KBM-7 (cell line): ENCODE measurements at regions not wholly inside any gene's neighbourhood (a gene's known extent, or its start where the extent isn't known, plus 50 kb on each side); places are given as distances from the start of the nearest gene placed in this dataset.
"Not testable (repeated sequence)": the region's sequence is repeated elsewhere in the genome, so short reads cannot be mapped to it uniquely, and the experiment has no call there.

Experiments
- DNase-seq: peaks from one replicate; pipeline ENCODE4 v3.0.0-alpha.2; 2015
- in situ Hi-C: fragments of 300-500 bp; cut with MboI; formaldehyde crosslinking; loops from 2 replicates; pipeline ENCODE4 v1.14.3; 2020; ENCODE audit warnings: low sequenced_read_pairs, low pct_unique_long_range_greater_than_20kb, mixed read lengths

DNA sequence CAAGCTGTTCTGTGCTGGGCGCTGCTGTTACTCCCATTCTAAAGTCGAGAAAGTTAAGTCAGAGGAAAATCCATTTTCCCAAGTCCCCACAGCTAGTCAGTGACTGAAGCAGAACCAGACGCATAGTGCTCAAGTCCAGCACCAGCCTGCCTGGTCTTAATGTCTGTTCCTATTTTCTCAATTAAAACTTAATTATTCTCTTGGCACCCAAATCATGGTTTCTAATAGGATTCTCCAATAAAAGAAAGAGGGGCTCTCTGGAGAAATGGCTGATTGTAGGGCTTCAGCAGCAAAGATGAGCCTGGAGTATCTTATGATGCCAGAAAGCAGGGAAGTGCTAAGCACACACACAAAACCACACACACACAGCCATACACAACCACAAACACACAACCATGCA, 531.0 kb upstream of the SALL3 start:
- DNase-seq: no peak
- in situ Hi-C loops: no loop called here

DNA sequence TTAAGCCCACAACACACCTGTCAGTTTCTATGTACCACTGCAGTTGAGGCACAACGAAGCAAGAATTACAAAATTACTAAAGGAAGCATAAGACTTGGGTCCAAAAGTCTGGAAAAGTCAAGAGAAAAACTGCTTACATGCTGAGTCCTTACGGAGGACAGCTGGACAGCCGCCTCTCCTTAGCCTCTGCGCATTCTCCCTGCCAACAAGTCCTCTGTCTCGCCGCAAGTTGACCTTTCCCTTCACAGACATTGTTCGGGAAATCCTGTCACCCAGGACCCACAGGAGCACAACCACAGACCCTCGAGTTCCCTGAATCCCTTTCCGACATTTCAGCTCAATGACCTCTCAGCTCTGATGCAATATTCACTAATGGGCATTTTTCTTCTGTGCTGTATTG, 525.4 kb upstream of the SALL3 start:
- no peak for DNase-seq
- in situ Hi-C loops: no loop called here

DNA sequence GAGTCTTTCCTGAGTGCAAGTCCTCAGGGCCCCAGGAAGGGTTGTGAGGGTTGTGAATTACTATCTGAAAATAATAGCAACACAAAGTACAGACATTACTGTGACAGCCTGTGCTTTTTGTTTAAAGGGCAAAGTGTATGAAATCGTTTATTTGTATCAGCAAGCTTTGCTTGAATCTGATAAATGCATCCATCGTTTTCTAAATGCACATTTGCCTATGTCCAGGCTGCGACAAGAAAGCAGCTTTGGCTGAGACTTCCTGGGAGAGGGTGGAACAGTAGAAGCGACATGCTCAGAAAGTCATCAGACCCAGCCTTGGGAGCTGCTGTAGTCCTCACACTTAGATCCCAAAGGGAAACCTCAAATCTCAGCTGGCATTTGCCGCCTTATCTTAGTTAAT, 524.2 kb upstream of the SALL3 start:
- in situ Hi-C loops: no loop called here
- no peak for DNase-seq

DNA sequence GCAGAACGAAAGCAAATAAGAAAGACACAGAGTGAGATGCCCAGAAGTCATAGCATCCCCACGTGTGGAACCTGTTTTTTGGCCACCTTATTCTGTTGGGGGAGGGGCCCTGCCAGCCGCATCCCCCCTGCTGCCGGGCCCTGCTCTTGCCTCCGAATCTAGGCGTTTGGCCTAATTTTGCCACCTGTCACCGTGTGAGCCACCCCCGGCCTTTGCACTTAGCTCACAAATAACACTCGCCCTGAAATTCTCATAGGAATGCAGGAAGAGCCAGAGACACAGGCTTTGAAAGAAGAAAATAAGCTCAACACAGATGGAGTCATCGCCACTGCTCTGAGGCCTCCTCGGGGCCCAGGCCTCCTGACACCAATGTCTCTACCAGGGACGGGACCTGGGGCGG, 522.6 kb upstream of the SALL3 start:
- no peak for DNase-seq
- in situ Hi-C loops: no loop called here

DNA sequence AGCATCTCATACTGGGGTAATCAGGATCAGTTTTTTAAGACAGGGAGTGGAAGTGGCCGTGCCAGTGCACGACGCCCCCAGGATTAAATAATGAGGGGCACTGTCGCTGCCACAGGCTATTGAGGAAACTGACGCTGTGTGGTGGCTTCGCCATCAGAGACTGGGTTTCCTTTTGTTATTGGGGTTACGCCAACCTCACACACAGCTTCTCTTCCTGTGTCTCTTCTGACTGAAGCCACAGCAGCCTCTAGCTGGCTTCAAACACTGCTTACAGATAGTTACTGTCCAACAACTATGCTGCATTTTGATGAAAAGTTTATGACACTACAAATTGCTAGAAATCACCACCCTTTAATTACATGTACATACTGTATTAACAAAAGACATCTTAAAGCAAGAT, 521.9 kb upstream of the SALL3 start:
- in situ Hi-C loops: no loop called here
- DNase-seq: no peak

DNA sequence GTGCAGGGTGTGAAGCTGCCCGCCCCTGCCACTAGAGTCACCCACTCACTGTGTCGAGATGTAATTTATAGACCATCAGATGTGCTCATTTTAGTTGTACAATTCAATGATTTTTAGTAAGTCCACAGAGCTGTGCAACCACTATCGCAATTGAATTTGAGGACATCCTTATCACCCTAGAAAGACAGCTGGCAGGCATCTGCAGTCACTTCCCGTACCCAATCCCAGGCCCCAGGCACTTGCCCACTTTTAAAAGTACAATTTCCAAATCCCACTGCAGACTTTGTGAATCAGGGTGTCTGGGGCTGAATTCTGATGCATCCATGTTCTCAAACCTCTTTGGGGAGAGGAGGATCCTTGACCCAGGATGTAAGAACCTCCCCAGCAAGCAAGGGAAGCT, 521.3 kb upstream of the SALL3 start:
- DNase-seq: no peak
- in situ Hi-C loops: no loop called here

DNA sequence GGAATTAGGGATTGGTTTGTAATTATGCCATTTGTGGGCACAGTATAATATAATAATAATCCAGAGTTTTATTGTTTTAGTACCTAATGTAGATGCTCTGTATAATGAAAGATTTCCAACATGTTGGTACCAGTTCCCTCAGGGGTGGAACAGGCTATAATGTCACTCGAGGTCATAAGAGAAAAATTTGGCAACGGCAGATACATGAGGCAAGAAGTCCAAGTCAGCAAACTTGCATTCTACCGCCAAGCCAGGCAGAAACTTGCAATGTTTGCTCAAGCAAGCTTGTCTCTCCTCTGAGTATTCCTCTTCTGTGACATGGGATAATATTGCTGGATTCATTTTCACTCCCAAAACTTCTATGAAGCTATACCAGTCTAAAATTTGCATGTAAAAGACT, 520.0 kb upstream of the SALL3 start:
- in situ Hi-C loops: no loop called here
- no peak for DNase-seq

DNA sequence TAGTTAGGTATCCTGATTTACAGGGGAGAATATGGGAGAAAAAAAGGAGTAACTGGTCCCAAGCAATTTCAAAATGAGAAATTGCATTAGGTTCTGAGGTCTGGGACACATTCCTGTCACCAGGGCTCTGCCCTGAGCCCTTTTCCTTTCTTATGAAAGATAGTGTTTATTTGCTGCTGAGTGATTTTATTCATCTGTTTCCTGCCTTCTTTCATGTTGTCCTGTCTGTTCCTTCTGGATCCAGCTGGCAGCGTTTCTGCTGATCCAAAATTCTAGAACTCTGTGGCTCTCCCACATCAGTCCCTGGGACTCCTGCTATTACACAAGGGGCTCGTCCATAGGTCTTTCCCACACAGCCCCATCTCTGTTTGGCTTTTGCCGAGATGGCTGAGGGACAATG, 519.1 kb upstream of the SALL3 start:
- in situ Hi-C loops: no loop called here
- no peak for DNase-seq

DNA sequence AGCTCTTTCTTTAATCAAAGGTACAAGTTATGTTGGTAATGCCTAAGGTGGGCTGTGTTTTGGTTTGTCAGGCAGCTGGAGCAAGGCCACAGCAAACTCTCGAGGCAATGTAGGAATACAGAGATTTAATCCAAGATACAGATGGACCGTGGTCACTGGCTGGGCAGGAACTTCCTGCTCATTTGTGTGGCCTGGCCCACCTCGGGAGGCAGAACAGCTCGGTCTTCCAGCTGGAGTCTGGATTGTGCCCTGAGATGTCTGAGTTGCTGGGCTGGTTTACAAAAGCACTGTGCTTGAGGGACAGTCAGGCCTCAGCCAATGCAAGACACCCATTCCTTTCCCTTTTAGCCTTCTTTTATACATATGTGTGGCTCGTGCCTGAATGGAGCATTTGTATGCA, 506.1 kb upstream of the SALL3 start:
- no peak for DNase-seq
- in situ Hi-C loops: no loop called here

DNA sequence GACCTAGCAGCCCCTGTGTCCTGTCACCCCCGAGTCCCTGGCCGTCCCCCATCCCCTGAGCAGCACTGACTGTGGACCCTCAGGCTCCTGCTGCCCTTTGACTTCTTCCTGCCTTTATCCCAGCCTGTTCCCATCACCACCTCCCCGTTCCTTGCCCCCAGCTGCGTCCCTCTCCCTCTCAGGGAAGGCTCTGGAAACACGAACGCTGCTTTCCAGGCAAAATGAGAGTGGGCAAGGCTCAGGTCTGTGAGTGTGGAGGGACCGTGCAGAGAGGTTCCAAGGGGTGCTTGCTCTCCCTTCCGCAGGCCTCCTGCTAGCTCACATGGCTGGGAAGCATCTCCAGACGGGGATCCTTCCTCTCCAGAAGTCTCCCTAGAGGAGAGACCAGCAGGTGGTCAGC, 501.8 kb upstream of the SALL3 start:
- in situ Hi-C loops: no loop called here
- no peak for DNase-seq

DNA sequence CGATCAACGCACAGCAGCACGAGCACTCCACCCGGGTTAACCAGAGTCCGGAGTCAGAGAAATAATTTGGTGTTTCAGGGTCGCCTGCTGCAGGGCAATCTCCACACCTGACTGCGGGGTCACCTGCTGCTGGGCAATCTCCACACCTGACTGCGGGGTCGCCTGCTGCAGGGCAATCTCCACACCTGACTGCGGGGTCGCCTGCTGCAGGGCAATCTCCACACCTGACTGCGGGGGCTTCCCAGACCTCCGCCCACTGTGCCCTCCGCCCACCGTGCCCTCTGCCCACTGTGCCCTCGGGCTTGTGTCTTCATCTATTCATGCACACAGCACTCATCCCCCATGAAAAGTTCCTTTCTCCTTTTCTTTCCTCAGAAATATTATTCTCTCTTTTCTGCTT, 500.2 kb upstream of the SALL3 start:
- in situ Hi-C loops: no loop called here
- DNase-seq: no peak

DNA sequence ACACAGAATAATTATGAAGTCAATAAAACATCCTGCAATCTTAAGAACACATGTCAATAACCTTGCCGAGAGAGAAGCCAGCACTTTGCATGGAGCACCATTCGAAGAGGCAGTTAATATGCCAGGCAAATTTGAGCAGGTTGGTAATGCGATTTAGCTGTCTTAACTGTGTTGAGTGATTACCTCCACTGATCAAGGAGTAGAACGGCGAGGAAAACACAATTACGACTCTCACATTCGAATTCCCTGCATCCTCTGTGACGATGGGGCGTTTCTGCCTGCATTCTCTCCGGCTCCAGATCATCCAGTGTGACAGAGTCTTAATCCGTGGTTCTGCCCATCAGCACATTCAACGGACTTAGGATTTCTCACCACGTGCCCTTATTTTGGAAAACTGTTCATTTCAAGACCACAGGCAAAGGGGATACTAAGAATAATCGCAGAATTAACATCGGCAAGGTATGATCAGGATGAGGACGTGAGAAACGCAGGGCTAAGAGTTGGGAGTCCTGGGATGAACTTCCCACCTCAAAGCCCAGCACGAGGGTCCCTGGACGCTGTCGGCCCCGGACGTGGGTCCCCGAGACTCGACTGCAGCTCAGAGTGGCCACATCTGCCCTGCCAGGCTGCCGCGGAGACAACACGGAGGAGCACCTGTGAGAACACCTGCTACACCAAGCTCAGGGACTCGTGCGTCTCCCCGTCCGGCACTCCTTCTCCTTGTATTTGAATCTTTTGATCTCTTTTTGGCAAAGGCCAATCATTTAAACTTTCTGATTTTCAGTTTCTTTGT, 499.2 kb upstream of the SALL3 start:
- in situ Hi-C loops: no loop called here
- no peak for DNase-seq

DNA sequence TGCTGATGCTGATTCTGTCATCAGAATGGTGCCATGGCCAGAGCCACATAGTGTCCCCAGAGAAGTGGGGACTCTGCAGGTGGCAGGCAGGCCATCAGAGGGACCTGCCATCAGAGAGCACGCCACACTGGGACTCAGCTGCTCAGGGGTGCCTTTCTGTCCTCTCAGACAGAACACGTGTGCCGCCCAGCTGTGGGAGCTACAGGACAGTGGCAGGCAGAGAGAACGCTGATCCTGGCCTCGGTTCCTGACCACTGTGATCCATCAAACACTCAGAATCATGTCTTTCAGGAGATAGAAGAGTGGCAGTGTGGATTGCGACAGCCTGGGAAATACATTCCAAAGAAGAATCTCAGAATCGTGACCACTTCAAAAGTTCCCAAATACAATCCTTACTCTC, 497.2 kb upstream of the SALL3 start:
- DNase-seq: no peak
- in situ Hi-C loops: no loop called here

DNA sequence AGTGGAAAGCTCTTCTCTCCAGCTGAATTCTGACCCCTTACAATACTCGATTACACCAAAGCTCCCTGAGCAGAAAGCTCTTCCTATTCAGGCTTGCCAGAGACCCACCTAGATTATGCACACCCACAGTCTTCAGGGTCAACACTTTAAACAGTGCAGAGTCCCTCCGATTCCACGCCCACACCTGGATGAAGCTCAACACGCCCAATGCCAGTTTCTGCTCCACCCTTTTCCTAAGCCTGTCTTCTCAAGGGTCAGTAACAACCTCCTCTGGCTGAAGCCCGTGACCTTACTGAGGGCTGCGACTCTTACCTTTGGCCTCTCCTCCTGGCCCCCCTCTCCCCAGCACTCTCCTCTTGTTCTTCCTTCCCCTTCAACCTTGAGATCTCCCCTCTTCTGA, 492.0 kb upstream of the SALL3 start:
- in situ Hi-C loops: no loop called here
- no peak for DNase-seq

DNA sequence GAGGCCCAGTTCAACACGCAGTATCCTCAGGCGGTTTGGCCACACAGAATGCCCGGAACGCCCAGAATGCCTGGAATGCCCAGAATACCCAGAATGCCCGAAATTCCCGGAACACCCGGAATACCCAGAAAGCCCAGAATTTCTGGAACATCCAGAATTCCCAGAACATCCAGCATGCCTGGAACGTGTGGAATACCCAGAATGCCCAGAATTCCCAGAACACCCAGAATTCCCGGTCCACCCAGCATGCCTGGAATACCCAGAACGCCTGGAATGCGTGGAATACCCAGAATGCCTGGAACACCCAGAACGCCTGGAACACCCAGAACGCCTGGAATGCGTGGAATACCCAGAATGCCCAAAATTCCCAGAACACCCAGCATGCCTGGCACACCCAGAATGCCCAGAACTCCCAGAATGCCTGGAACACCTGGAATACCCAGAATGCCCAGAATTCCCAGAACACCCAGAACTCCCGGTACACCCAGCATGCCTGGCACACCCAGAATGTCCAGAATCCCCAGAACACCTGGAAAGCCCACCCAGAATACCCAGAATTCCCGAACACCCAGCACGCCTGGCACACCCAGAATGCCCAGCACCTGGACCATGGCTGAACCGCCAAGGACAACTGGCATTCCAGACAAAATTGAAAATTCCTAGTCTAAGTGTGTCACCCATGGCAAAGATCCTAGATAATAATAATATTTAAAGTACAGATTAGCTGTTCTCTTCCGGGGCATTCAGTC, 487.4 kb upstream of the SALL3 start:
- in situ Hi-C loops: no loop called here

DNA sequence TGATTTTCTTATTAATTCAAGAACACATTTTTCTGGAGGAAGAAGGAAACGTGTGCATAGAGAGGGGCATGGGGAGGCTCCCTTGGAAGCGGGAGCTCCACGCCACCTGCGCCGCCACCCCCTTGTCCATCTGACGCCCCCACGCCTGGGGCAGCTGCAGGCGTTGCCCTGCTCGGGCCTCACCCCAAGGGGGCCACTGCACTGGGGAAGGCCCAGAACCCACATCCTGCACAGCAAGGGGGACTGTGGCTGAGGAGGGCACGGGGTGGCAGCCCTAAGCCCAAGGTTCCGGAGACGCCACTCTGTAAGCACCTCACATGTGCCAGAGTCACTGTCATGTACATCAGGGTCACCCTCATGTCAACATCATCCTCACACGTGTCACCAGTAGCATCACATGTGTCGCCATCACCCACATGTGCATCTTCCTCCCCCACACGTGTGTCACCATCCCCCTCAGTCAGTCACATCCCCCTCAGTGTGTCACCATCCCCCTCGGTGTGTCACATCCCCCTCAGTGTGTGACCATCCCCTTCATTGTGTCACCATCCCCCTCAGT, 486.7 kb upstream of the SALL3 start:
- no peak for DNase-seq
- in situ Hi-C loops: no loop called here

More for the DNA sequence above, 487.4 kb upstream of the SALL3 start:
- no peak for DNase-seq

DNA sequence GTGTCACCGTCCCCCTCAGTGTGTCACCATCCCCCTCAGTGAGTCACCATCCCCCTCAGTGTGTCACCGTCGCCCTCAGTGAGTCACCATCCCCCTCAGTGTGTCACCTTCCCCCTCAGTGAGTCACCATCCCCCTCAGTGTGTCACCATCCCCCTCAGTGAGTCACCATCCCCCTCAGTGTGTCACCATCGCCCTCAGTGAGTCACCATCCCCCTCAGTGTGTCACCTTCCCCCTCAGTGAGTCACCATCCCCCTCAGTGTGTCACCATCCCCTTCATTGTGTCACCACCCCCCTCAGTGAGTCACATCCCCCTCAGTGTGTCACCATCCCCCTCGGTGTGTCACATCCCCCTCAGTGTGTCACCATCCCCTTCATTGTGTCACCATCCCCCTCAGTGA, 486.1 kb upstream of the SALL3 start:
- in situ Hi-C loops, DNase-seq: not testable (repeated sequence)

DNA sequence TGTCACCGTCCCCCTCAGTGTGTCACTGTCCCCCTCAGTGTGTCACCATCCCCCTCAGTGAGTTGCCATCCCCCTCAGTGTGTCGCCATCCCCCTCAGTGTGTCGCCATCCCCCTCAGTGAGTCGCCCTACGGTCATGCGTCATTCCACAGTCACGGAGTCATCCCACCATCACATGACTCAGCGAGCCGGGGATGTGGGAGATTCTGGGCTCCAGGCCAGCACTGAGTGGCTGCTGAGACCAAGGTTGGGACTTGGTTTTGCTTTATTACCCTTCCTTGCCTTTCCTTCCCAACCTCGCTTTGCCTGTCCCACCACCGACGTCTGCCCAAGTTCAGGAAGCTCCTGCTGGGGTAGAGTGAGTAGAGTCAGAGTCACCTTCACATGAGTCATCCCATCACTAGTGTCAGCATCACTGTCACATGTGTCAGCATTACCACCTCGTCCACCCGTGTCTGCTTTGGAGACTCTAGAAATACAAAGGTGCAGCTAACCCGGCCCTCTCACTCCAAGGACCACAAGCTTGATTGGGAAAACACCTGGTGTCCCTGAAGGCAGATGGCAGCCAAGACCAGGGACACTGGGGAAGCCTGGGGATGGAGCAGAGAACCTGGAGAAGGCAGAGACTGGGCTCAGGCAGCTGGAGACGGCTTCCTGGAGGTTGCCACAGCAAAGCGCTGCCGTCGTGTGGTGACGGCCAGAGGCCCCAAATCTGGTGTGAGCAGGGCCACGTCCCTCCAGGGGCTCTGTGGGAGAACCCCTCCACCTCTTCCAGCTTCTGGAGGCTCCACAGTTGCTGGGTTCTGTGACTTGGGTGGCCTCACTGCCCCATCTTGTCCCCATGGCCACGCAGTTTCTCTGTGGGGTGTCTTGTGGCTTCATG, 485.2 kb upstream of the SALL3 start:
- no peak for DNase-seq
- in situ Hi-C loops: no loop called here

DNA sequence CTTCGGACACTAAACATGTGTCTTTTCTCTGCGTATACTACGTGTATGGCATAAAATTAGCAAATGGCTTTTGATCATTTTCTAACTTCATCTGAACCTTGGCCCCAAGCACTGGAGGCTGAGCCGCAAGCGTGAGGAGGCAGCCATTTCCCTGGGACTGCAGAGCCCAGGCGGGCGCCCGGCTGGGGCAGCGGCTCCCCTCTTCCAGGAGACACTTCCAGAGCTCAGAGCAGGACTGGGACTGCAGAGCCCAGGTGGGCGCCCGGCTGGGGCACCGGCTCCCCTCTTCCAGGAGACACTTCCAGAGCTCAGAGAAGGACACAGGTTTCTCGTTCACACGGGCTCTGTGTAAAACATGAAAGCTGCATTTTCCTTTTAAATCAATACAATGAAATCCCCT, 484.1 kb upstream of the SALL3 start:
- no peak for DNase-seq

DNA sequence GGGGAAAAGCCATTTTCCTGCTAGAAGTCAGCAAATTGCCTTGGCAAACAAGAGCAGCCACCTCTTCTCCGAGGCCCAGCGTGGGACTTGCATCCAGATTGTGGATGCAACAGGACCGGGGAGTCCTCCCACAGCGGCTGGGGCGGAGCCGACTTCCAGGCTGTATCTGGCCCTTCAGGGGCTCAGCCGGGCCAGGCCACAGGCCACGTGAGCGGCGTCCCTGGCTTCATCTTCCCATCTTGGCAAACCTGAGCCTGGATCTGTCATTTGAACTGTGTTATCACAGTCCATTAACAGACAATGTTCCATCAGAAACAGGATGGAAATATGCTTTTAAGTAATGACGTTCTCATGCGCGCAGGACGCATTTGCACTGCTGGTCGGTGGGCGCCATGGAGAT, 483.5 kb upstream of the SALL3 start:
- DNase-seq: no peak
- in situ Hi-C loops: no loop called here

More for the DNA sequence above, 484.1 kb upstream of the SALL3 start:
- in situ Hi-C loops: no loop called here
